GM19324 (cell line): ENCODE measurements at regions not wholly inside any gene's neighbourhood (a gene's known extent, or its start where the extent isn't known, plus 50 kb on each side); places are given as distances from the start of the nearest gene placed in this dataset.
"Not testable (repeated sequence)": the region's sequence is repeated elsewhere in the genome, so short reads cannot be mapped to it uniquely, and the experiment has no call there.

Experiments used
- ATAC-seq: cut with Tn5 transposase; IDR thresholded peaks from one replicate; pipeline ENCODE4 v1.9.1; 2021; ENCODE audit warnings: mild to moderate bottlenecking, moderate library complexity; ENCODE audit not compliant: unreplicated experiment, low FRiP score

DNA sequence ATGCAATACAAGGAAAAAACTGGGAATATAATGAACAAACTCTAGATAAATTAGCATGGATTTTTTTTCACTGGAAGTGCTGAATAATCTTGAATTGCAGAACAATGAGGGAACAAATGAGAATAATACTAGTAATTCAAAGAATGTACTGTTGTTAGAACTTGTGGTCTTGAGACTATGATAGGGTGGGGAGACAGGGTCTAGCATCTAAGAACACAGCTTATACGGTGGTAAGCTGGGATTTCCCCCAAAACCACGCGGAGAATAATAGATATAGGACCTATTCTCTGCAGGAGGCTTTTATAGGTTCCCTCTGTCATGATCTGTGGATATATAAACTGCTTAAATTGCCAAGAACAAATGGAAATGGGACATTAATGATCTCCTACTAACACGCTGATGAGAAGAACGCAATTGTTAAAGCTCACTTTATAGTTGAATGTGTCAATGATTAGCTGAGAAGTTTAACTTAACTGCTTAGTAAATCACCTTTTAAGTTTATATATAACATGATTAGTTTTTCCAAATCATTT lies 692.3 kb downstream of the ZPLD1 start:
- ATAC-seq: peak; percentile 32

DNA sequence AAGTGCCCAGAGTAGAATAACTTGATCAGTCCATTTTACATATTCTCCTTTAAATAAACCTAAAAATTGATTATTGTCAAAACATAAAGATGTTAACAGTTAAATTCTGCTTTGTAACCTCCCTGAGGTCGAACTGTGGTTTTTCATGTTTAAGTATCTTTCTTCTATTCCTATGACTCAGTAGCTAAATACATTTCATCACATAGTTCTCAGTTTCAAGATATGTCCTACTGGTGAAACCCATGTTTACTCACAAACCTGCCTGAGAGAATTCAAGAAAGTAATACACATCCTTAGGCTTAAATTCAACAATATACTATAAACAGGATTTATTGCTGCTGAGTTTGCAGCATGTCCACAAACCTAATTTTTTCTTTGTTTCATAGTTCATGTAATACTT lies 692.9 kb downstream of the ZPLD1 start:
- ATAC-seq: peak; percentile 45

DNA sequence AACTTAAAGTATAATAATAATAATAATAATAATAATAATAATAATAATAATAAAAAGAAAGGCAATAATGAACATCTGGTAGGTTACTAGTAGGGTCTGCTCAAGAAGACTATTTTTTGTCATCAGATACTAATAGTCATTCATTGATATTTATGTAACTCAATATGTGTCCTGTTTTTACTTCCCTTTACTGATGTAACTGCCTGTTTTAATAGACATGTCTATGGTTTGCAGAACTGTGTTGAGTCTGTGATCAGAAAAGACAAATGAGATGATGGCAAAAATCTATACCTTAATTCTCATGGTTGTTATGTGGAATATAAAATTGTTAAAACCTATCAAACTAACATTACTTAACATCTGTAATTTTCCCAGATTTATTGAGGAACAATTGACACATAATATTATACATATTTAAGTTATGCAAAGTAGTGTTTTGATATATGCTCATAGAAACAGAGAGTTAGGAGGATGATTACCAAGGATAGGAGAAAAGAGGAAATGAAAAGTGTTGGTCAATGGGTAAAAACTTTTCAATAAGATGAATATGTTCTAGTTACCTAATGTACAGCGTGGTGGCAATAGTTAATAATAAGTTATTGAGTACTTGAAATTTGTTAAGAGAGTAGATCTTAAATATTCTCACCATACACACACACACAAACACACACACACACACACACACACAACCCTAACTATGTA lies 699.4 kb downstream of the ZPLD1 start:
- peak; percentile 62 for ATAC-seq

DNA sequence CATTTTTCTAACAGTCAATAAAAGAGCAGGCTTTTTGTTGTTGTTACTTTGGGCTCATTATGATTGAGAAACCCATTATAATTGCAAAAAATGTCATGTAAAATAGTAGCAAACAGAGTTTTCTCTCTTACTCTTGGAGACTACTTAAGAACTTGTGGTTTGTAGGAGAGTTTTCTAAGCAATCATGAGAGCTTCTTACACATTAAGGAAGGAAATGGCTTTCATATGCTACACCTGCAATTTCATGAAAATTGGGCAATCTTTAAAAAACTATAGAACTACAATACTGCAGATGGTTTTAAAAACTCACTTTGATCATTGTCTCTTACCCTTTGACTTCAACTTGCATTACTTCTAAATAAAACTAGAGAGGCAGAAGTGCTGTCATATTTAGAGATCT lies 701.8 kb downstream of the ZPLD1 start:
- ATAC-seq: no peak

DNA sequence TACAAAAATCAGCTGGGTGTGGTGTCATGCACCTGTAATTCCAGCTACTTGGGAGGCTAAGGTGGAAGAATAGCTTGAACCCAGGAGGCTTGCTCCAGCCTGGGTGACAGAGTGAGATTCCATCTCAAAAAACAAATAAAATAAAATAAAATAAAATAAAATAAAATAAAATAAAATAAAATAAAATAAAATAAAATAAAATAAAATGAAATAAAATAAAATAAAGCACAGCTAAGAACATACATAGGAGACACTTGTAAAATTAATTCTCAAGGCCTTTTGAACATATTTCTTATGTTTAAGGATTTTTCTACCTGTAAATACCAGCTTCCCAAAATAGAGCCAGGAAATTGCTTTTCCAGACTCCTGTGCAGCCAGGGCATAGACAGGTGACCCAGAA lies 703.0 kb downstream of the ZPLD1 start:
- no peak for ATAC-seq

DNA sequence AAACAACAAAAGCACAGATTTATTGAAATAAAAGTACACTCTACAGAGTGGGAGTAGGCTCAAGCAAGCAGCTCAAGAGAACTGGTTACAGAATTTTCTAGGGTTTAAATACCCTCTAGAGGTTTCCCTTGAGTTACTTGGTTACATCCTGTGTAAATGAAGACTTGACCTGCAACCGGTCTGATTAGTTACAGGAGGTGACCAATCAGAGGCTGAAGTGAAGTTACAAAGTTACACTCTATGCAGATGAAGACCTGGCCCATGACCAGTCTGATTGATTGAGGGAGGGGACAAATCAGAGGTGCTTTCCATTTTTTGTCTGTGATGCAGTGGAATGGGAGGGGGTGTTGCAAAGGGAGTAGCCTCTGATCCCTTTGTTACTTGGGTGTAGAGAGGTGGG lies 723.4 kb downstream of the ZPLD1 start:
- ATAC-seq: no peak

DNA sequence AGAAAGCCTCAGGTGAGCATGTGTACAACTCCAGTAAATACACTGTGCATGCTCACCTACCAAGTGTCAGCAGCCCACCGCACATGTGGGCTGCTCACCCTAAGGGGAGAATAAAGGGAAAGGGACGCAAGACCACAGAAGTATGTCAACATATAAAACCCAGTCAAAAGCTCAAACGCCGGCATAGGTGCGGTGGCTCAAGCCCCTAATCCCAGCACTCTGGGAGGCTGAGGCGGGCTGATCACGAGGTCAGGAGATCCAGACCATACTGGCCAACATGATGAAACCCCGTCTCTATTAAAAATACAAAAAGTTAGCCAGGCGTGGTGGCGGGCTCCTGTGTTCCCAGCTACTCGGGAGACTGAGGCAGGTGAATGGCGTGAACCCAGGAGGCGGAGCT lies 732.1 kb downstream of the ZPLD1 start:
- ATAC-seq: no peak

DNA sequence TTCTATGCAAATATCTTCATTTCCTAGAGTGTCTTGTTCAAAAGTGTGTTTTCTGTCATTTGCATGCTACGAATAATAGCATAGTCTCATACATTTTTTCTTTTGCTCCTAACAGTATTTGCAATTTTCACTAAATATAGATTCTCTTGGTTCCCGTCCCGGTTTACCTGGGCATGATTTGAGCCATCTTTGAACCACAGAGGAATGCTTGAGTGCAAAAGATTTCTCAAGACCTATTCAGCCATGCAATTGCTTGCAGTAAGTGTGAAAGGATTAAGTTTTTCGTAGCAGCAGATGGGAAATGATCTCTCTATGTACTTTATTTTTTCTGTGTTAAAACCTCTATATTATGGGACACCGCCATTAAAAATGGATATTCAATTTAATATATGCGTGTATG lies 733.0 kb downstream of the ZPLD1 start:
- no peak for ATAC-seq

DNA sequence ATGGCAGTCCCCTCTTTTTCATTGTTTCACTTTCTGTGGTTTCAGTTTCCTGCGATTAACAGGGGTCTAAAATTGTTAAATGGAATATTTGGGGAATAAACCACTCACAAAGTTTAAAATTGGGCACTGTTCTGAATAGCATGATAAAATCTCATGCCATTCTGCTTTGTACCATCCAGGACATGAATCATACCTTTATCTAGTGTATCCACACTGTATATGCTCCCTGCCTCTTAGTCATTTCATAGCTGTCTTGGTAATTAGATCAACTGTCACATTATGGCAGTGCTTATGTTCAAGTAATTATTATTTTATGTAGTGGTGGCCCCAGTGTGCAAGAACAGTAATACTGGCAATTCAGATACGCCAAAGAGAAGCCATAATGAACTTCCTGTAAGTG lies 734.5 kb downstream of the ZPLD1 start:
- no peak for ATAC-seq

DNA sequence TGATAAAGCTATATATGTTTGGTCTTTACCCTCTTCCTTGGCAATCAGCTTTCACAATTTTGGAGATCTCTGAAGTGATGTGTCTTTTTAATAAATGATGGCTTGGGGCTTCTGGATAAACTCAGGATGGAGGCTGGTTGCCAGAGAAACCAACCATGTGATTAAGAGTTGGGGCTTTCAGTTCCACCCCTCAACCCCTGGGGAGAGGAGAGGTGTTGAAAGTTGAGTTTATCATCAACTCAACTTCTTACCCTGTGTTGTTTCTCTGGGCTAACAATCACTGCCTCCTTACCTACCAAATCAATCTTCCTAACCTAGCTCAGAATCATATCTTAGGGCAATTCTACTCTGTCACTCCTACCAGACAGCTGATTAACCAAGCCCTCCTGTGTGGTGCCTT lies 735.8 kb downstream of the ZPLD1 start:
- ATAC-seq: no peak

DNA sequence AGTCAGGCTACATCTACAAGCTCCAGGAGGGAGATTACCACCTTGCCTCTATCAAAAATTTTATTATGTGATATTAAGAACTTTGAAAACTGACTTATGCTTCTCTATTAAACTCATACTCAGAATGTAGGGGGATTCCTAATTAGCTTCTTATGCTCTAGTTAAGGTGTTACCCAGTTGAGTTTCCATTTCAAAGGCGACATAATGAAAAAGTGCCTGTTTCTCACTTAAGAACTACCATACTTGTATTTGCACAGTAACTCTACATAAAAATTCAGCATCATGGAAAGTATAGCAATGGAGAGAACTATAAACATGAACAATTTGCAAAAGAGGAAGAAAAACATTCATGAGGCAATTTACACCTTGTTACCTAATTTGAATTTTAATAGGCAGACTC lies 739.1 kb downstream of the ZPLD1 start:
- ATAC-seq: no peak

DNA sequence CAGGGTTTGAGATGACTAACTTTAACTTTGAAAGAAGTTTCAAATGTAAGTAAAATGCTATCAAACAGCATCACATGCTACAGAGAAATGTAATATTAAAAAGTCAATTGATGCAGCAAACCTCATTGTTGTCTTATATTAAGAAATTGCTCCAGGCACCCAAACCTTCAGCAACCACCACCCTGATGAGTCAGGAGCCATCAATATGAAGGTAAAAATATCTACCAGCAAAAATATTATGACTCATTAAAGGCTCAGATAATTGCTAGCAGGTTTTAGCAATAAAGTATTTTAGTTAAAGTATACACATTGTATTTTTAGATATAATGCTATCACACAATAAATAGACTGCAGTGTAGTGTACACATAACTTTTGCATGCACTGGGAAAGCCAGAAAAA lies 746.3 kb downstream of the ZPLD1 start:
- ATAC-seq: no peak

DNA sequence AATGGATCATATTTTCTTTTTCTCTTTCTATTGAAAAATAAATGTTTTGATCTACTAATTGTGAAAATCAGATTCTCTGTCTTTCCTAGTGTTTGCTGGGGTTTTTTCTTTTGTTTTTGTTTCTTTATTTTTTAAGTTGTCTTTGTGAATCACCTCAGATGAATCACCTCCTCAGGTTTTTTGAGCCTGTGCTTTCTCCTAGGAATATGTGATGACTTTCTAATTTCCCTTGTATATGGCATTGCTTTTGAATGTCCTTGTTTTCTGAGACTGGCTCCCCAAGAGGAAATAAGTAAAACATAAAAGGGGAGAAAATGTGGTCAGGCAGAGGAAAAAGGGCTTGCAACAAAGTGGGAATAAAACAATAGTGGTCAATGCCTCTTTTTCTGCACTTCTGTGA lies 750.0 kb downstream of the ZPLD1 start:
- ATAC-seq: no peak

DNA sequence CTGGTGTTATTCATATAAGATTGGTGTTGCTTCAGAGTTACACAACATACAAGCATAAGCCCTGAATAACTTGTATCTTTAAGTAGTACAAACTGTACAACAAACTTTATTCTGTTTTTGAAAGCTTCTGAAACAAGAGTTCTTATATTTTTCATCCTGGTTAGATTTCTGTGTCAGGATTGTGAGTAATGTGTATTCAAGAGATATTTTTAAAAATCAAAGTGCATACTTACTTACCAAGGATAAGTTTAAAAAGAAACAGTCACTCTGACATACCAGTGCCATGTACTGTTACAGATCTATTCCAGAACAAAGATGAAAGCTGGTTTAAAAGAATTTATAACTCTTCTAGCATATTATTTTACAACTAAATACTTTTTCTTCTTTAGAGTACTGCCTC lies 755.1 kb downstream of the ZPLD1 start:
- ATAC-seq: no peak

DNA sequence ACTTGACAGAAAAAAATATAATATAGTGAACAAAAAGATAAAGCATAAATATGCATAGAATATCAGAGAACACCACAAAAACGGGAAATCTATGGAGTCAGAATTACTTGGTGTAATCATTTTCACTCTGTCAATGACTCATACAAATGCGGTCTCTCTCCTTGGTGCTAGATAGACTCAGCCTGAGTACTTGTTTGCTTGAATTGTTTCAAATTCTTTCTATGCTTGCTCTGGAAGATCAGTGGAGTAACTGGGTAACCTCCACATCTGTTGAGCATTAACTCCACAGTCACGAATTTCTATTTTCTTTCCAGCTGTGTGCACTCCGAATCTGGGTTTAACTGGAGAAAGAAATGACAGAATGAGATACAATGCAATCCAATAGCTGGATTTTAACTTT lies 760.4 kb downstream of the ZPLD1 start:
- ATAC-seq: no peak

DNA sequence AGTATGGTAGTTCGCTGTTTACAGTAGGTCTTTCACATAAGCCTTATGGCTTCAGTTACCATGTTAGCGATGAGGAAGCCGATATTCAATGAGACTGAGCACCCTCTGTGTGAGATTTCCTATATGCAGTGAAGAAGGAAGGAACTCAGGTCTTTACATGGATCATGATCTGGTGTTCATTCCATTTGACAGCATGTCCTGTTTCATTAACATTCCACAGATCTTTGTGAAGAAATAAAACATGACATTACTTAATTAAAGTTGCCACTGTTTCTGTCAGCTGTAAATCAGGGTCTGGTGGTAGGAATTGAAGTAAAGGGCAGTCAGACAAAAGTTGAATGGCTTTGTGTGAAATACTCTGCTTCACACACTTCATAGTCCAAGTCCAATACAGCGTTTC lies 768.6 kb downstream of the ZPLD1 start:
- no peak for ATAC-seq

DNA sequence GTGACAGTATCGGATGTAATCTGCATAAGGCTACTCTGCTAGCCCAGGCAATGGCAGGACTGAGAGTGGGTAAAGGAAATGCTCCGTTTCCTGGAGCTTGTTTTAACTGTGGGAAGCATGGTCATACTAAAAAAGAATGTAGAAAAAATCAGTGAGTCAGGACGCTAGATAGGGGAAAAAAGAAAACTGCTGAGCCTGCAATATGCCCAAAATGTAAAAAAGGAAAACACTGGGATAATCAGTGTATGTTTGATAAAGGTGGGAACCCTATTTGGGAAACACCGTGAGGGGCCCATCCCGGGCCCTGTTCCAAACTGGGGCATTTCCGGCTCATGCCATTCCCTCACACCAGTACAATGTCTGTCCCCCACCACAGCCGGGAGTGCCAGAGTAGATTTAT lies 775.8 kb downstream of the ZPLD1 start:
- ATAC-seq: no peak

DNA sequence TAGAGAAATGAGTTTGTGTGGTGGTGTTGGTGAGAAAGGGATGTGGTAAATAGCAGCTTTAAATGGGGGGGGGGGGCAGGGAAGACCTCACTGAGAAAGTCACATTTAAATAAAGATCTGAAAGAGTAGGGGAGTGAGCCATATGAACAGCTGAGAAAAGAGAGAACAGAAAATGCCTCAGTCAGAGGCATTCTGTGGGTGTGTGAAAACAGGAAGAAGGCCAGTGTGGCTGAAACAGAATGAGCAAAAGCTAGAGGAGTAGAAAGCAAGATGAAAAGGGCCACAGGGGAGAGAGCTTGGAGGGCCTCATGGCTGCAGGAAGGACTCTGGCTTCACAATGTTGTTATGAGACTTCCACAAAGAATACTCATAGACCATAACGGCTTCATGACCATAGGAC lies 783.3 kb downstream of the ZPLD1 start:
- ATAC-seq: peak; percentile 100

DNA sequence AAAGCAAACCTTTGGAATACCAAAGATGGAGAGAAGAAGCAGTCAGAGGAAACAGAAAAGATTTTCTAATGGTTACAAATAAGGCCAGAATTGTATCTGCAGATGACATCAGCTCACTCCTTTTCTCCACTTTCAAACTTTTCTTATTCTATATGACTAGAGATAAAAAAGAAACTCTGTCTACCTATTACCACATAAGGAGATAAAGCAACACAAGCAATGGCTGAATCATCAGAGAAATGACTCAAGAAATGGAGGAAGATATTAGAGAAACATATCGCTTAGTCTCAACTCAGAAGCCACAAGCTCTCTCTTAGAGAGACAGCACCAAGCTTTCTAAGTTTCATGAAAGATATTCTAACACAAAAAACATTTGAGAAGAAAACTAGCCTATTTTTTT lies 784.0 kb downstream of the ZPLD1 start:
- ATAC-seq: no peak

DNA sequence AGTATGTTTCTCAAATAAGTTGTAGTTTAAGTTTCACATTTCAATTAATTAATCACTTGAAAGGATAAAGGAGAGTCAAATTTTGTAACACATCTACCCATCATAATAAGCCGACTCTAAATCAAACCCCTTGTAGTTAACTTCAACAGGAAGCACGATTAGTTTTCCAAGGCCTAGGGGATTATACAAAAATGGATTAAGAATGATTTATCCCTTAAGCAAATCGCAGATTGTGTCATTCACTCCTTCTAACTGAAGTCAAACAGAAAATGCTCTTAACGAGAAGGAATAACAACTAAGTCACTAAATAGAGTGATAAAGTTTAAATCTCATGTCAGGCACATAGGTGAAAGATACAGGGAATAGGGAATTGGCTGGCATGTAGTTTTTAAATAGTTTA lies 792.8 kb downstream of the ZPLD1 start:
- no peak for ATAC-seq

DNA sequence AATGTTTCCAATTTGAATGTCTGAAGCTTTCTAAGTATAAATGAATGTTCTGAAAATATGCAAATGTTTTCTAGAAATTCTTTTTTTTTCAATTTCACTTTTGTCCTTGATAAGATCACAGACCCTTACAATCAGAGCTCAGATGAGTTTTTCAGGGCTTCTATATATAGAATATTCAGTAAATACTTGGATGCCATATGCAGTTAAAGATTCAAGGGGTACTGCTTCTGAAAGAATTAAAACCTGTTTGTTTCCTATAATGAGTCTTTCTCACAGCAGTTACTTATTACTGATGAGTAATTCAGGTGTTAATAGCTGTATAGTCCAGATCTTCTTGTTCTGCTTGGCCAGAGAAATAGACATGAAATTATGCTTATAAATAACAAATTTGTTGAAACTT lies 812.6 kb downstream of the ZPLD1 start:
- peak; percentile 56 for ATAC-seq

DNA sequence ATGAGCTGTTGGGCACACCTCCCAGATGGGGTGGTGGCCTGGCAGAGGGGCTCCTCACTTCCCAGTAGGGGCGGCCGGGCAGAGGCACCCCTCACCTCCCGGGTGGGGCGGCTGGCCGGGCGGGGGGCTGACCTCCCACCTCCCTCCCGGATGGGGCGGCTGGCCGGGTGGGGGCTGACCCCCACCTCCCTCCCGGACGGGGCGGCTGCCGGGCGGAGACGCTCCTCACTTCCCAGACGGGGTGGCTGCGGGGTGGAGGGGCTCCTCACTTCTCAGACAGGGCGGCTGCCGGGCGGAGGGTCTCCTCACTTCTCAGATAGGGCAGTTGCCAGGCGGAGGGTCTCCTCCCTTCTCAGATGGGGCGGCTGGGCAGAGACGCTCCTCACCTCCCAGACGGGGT lies 820.0 kb downstream of the ZPLD1 start:
- ATAC-seq: not testable (repeated sequence)

DNA sequence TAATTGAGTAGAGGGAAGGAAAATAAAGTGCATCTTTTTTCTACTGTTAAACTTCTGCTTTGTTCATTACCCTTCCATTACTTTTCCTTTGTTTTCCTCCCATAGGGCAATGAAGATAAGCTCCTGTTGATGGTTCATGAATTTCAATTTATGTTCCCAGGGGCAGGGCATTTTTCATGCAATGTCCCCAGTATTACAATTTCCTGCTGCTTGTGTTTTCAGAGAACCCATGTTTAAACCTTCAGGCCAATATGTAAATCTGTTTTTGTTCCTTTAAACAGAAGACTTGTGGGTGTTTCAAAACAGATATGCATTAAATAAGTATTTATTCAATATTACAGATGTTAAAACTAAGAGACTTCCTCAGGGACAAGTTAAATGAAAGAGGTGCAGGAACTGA lies 834.5 kb downstream of the ZPLD1 start:
- no peak for ATAC-seq
